Activated CD4-positive, alpha-beta T cell treated with anti-CD3 and anti-CD28 coated beads, Interleukin-2, amount 50 U/mL, for 24 hours (primary cell): ENCODE measurements at regions not wholly inside any gene's neighbourhood (a gene's known extent, or its start where the extent isn't known, plus 50 kb on each side); places are given as distances from the start of the nearest gene placed in this dataset.

Source experiments
- DNase-seq, 2 donors: peaks; one replicate each; pipeline ENCODE4 v3.0.0-alpha.2; 2020; ENCODE audit warnings: low read depth in 1 of 2, low spot score in 1 of 2

DNA sequence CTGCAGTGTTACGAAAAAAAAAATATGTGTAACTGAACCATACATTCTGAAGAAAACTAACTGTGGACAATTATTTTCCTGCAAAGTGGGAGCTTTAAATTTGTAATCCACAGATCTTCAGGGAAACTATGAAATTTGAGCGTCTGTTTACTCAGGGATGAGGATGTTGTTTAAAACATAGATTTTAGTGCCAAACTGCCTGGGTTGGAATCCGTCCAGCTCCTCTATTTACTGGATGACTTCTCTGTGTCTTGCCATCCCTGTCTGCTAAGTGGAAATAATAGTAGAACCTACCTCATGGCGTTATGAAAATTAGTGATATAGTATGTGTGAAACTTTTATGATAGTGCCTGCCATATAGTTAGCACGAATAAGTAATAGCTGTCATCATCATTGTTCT lies 666.5 kb downstream of the SQOR start:
- DNase-seq: no peak

DNA sequence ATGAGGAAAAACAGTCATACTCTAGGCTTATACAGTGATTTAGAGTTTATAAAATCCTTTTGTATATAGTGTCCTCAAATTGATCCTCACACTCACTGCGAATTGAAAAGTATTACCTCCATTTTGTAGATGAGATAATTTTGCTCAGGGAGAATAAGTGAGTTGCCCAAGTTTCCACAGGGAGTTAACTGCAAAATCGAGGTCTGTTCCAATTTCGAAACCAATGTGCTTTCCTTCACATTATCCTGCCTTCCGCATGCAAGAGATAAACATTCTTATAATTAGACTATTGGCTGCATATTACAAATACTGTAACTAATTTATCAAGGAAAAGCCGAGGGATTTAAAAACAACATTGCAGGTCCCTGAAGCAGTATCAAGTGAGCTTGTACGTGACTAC lies 667.0 kb downstream of the SQOR start:
- no peak for DNase-seq

DNA sequence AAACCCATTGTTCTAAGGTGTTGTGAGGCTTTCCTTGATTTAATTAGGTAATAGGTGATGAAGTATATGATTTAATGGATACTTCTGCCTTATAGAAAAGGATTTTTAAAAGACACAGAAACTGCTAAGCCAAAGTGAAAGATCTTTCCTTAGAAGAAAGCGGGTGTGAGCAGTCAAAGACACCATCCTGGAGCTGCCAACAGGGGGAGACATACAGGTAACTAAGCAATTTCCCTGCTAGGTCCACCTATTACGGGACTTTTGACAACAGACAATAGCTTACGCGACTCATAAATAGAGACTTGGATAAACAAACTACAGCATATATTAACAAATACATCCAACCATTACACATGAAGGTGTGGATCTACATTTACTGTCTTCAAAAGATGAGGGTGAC lies 669.5 kb downstream of the SQOR start:
- DNase-seq: no peak

DNA sequence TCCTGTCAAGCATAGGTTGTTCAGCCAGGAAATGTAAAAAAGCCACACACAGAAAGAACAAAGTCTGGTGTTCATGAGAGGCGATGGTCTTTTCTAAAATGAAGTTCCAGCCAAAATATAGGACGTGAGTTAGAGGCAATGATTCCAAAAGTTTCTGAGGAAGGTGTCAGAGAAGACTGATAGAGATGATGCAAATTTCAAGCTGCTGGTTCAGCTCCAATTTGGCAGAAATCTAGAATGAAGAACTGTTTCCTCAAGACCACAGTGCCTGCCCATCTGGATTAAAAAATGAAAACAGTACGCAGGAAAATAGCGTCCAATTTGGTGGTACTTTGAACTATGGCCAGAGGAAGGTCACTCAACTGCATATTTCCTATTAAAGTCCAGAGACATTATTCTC lies 672.9 kb downstream of the SQOR start:
- no peak for DNase-seq

DNA sequence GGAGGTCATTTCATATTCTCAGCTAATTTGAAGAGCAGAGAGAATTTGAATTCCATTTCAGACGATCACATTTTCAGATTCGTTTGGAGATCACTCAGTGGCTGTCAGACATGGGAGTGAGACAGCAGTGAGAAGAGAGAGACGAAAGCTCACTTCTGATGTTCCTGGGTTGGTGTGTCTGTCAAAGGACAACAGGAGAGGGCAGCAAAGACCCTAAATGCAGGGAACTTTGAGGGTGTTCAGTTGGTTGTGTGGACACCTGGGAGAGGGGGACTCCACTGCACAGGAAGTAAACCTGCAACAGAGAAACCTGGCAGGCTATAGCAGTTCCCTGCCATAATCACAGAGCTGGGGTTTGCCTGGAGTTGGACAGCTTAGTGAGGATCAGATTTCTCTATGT lies 675.1 kb downstream of the SQOR start:
- DNase-seq: no peak

DNA sequence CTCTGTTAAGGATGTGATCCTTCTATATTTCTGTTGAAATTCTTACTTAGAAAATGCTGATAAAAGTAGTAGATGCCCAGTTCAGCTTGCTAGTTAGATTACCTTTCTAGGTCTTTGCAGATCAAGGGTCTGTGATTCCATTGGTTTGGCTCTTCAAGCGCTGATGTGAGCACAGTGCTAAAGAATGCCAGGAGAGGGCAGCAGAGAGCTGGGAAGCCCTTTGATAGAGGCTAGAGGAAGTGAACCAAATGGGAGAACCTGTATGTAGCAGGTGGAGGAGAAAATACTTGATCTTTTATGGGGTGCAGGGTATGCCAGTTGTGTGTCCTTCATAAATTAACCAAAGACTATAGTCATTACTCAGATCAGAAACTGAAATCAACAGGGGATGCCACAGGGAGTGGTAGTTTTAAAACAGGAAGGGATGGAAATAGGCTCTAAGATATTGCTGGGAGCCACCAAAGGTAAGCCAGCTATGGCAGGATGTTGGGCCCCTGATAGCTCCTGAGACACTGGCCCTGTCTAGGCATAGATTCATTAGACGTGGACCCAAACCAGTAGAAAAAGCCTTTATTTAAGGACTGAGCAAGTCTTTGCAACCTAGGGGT lies 677.4 kb downstream of the SQOR start:
- peak; percentile 14 to 31 for DNase-seq

DNA sequence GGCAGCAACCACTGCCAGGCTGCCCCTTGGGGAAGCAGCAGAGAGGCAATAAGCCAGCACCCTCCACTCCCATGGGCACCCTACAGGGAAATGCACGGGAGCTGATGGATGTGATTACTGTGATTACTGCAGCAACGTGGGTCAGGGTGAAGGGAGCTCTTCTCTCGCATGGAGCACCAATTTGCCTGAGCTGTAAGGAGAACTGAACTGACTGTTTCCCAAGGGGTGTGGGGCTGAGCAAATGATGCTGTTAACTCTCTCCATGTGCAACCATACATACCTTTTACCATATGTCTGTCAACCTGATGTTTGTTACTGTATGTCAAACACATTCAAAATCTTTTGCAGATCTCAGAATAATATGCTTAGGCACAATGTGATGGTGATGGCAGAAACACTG lies 680.6 kb downstream of the SQOR start:
- no peak for DNase-seq

DNA sequence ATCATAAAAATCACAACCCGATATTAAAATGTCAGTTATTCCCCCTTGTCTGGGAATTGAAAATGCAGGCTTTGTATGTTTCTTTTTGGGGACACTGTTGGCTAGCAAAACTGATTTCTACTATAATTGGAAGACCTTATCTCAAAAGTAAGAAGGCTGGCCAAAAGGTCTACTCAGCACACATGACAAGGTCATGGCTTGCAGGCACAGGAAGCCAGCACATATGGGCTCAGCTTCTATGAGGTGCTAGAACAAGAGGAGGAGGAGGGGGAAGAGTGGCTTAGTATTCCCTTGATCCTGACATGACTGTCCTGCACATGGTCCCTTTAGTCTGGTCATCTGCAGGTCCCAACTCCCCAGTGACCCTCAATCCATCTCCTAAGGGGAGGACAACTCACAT lies 681.2 kb downstream of the SQOR start:
- DNase-seq: no peak

DNA sequence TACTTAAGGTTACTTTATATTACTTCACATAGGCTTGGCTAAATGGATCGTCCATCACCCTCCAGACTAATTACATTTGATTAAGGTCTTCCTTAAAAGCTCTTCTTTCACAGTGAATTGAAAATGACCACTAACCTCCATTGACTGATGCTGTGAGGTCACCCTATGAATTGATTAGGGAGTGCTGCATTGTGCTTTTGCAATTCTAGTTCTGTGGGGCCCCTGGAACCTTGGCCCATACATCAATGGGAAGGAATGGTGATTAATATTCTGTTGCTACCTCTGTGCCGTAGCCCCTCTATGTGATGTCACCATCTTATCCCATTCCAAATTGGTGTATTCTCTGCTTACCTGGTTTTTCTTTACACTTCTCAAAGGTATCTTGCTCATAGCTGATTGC lies 682.2 kb downstream of the SQOR start:
- DNase-seq: no peak

DNA sequence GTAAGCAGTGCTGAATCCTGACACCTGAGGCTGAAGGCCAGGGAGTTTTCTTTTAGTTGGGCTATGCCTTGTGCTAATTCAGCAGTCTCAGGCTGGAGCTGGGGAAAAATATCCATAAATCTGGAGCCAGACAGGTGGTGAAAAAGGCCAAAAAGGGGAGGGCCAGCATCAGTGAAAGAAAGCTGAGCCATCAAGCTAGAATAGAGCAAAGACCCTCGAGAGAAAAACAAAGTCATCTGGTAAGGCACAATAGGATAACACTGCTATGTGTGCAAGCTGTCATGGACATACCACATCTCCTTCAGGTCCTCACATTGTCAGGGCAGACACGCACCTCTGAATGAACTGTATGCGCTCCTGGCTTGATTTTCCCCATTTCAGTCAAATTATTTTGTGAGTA lies 687.9 kb downstream of the SQOR start:
- no peak for DNase-seq

DNA sequence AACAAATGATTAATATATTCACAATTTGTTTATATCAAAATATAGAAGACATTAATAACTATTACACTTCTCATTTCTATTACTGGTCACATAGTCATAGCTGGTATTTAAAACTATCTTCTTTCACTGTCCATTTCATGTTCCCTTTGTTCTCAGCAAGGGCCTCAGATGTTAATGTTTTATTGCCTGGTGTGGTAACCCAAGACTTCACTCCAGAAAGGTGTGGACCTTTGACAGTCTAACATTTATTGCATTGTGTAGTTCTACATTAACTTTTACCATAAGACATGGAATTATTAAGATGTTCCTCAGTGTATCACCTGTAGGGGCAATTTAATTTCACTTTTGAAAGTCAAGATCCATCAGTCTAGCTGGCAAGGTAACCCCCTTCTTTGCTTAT lies 691.3 kb downstream of the SQOR start:
- DNase-seq: no peak

DNA sequence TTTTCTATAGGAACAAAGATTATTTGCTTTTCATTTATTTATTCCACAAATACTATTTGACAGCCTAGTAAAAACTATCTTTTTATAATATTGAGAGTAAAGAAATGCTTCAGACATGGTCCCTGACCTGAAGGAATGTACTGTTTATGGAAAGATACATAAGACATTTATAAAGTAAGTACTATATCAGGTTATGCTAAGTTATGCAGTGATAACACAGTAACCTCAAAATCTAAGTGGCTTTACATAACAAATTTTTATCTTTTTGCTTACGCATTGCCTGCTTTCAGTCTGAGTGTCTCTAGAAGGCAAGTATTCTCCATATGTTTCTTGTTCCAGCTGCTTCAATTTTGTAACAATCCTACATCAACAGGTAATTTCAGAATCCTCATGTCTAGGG lies 694.0 kb downstream of the SQOR start:
- no peak for DNase-seq

DNA sequence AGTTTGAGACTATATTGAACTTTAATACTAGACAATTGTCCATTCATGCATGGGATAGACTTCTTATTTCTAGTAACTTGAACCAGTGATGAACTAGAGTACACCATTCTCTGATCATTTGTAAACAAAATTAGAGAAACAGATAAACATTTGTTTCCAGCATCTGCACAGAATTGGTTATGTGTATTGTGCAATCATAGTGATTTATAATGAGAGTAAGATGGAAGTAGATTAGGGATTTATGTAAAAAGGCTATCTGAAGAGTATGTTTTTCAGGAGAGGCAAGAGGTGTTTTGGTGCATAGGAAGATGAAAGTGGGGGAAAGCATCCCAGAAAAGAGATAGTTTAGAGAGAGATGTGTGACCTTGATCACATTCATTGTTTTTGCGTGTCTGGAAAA lies 695.0 kb downstream of the SQOR start:
- DNase-seq: no peak

DNA sequence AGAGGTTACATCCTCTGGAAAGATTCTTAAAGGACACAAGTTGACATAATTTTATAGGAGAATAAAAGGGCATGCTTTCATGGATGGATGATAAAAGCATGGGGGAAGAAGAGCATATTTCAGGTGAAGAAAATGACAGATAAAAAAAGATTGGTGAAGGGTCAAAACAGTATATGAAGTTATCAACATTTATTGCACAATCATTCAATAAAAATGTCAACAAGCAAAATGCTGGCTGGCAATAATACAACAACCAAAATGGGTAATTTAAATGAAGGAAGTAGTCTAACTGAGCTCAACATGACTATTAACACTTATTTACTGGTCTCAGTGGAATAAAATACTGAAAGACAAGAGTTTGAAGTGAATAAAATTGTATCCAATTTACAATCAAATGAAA lies 696.7 kb downstream of the SQOR start:
- DNase-seq: no peak

DNA sequence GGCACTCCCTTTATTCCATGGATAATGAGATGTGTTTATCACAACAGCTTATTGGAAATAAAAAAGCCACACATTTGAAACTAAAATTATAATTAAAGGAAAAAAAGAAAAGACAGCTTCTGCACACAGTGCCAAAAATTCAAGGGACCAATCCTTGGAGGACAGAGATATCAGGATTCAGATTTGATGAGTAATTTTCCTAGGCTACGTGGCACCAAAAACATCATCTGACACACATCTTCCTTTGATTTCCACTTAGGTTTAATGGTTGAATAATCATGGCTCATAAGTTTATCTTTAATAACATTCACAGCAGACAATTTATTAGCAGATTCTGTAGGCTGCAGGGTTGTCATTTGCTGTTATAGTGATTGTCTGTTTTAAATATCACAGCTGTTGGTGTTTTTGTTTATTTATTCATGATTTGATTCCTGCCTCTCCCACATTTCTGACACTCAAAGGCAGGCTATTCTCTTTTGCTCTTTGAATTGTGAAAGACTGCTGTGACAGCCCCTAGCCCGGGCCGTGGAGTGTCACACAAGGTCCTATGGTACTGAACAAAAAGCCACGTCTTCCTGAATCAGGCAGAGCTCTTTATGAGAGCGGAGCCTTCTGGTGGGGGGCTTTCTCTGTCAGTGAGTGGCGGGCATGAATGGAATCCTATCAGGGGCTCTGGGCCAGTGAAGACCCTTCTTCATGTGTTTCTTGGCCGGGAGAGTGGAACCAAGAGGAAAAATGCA lies 708.5 kb downstream of the SQOR start:
- DNase-seq: no peak

DNA sequence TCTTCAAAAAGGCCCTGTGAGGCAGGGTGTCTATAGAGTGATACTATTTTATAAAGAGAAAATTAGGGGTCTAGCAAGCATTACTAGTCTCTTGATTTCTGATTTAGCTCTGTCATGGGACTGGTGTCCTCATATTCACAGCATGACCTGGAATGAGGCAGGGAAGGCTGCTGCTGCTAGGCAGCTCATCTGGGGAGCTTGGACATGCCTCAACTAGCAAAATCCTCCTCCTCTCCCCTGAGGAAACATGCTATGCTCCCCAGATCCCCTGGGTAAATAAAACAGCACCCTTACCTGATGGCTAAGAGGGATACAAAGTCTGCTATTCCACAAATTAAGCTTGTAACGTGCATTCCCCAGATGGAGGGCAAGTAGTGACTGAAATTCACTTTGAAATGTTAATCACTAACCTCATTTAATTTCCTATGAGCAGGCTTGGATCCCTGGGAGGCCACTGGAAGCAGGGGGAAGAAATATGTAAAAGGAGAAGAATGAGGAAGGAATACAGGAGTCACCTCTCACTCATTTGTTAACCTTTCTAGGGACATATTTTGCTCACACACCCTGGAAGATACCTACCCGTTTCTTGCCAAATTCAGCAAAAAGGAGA lies 709.4 kb downstream of the SQOR start:
- DNase-seq: no peak

DNA sequence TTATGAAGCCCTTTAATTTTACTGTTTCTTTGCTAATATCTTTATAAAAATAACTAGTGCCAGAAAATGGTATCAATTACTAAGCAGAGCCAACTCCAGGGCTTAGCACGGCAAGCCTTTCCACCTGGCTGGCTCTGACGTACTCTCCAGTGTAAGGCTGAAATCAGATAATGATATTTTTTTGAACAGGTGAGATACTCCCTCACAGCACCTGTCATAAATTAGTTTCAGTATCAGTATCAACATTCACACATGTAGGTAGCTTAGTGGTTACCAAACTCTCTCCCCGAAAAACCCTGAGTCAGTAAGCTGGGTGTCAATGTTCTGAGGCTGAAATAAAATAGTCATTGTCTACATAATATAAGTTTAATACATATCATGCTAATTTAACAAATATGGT lies 710.1 kb downstream of the SQOR start:
- no peak for DNase-seq

DNA sequence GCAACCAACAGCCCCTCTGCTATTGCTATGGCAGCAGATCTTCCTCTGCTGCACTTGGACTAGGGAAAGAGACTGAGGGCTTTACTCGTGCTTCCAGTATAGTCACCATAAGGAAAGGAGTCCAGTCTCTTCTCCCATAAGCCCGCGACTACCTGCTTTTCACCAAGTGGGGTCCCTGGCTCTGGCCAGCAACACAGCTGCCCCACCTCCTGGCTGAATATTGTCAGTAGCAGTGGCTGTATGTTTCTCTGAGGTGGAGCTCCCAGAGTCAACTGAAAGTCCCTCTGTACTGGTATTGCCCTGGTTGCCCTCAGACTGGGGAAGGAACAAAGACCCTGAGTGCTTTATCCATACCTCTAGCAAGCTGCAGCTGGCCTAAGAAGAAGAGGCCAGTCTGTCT lies 719.6 kb downstream of the SQOR start:
- DNase-seq: no peak

DNA sequence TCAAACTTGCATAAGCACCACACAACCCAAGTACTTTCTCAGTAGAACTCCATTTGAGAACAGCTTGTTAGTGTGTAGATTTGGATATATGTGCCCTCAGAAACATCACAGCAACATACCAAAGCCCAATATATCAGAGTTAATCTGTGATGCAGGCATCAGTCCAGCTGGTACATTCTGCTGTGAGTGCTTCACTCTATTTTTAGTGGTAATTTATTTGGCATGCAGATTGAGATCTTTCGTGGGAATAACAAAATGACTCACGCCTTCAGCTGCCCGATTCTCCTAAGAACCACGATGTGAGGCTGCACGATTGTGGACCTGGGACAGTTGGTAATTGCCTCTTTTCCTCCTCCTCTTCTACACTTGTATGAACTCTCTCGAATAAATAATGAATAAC lies 730.7 kb downstream of the SQOR start:
- no peak for DNase-seq

DNA sequence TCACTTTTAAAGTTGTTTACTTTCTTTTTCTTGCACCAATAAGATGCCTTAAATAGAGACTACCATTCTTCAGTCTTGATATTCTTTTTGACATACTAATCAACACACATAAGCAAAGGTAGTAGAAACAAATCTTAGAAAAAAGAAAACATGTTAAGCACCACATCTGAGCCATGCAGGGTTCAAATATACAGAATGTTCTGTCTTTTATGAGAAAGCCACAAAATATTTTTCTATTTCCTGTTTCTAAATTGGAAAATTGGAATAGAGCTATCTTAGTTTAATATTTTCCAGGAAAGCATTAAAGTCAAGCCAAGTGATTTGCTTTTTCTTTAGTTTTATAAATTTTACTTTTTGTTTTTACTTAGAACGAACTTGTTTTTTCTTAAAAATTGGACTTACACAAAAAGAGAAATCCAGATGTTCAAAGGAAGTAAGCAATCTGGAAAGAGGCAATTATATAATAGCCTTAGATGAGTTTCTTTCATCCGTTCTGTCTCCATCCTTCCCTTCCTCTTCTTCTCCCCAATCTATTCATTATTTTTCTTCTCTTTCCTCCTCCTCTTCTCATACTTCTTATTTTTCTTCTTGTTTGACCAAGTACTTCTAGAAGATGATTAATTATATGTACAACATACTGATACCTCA lies 731.7 kb downstream of the SQOR start:
- no peak for DNase-seq

DNA sequence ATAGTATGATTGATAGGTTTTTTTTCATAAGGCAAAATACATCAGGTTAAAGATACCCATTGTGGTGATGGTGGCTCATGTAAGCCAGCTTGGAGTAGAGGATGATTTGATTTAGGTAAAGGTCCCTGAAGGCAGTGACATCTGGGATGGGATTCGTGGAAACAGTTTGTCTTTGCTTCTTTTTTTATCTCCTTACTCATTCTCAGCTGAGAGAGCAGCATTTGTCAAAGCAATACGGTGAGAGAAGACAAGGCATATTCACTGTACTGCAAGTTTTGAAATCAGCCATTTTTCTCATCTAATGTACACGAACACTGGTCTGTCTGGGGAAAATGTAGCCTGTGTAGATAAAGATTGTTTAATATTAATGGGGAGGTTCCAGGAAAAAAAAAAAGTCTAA lies 749.1 kb downstream of the SQOR start:
- DNase-seq: no peak

DNA sequence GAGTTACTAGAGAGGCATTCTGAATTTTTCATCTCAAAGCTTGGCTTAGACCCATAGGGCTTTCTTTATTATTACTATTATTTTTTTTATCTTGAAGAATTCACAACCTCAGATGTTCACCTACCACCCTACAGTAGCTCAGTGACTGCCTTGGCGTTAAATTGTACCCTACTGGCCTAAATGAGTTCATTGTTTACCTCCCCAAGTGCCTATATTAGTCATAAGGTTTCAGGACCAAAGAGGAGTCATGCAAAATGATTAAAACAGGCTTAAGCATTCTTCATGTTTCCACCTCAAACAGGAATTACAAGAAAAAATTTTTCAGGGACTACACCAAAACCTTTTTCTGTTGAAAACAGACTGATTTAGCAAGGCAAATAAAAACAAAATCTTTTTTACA lies 751.5 kb downstream of the SQOR start:
- DNase-seq: no peak
